DOHH2 (cell line): ENCODE measurements at regions not wholly inside any gene's neighbourhood (a gene's known extent, or its start where the extent isn't known, plus 50 kb on each side); places are given as distances from the start of the nearest gene placed in this dataset.

ENCODE experiments used
- H3F3A ChIP-seq: fragments of 200-600 bp; sonication (generic), shearing (Covaris generic); 2 replicates; pipeline ENCODE4 v1.6.0; 2016; ENCODE audit warnings: antibody characterized with exemption, mild to moderate bottlenecking; ENCODE audit not compliant: control insufficient read depth, insufficient read depth
- H3K27ac ChIP-seq: fragments of 200-600 bp; sonication (generic); 2 replicates; pipeline ENCODE4 v1.5.1; 2014; ENCODE audit warnings: low read depth, mild to moderate bottlenecking, low read length, moderate library complexity
- H3K27me3 ChIP-seq: fragments of 200-600 bp; sonication (generic); 2 replicates; pipeline ENCODE4 v1.6.1; 2014; ENCODE audit warnings: mild to moderate bottlenecking, low read length, mixed read lengths; ENCODE audit not compliant: control insufficient read depth
- H3K36me3 ChIP-seq: fragments of 200-600 bp; sonication (generic); 2 replicates; pipeline ENCODE4 v1.6.1; 2014; ENCODE audit warnings: mild to moderate bottlenecking, low read length, moderate library complexity, mixed read lengths; ENCODE audit not compliant: control insufficient read depth
- H3K4me1 ChIP-seq: fragments of 200-600 bp; sonication (generic); 2 replicates; pipeline ENCODE4 v1.6.1; 2014; ENCODE audit warnings: mild to moderate bottlenecking, low read length, mixed read lengths; ENCODE audit not compliant: control insufficient read depth
- H3K4me2 ChIP-seq: fragments of 200-600 bp; sonication (generic); 2 replicates; pipeline ENCODE4 v1.6.0; 2014; ENCODE audit warnings: mild to moderate bottlenecking, low read length, moderate library complexity
- H3K4me3 ChIP-seq: fragments of 200-600 bp; sonication (generic); 2 replicates; pipeline ENCODE4 v1.5.1; 2014; ENCODE audit warnings: mild to moderate bottlenecking, low read length, mixed read lengths
- H3K79me2 ChIP-seq: fragments of 200-600 bp; sonication (generic); 2 replicates; pipeline ENCODE4 v1.6.1; 2014; ENCODE audit warnings: mild to moderate bottlenecking, low read length, mixed read lengths; ENCODE audit not compliant: control insufficient read depth
- H3K9me2 ChIP-seq: fragments of 200-600 bp; sonication (generic); replicated peaks from 2 replicates; pipeline ENCODE4 v1.6.1; 2014; ENCODE audit warnings: mild to moderate bottlenecking, low read length, mixed read lengths; ENCODE audit not compliant: control insufficient read depth
- H3K9me3 ChIP-seq: fragments of 200-600 bp; sonication (generic); 2 replicates; pipeline ENCODE4 v1.6.1; 2014; ENCODE audit warnings: antibody characterized with exemption, low read length, mixed read lengths; ENCODE audit not compliant: control insufficient read depth, insufficient read depth
- H4K20me1 ChIP-seq: fragments of 200-600 bp; sonication (generic); 2 replicates; pipeline ENCODE4 v1.6.0; 2014; ENCODE audit warnings: low read depth, mild to moderate bottlenecking, antibody characterized with exemption, low read length, moderate library complexity; ENCODE audit not compliant: control insufficient read depth, insufficient read depth
- CTCF ChIP-seq: fragments of 200-600 bp; sonication (generic); IDR thresholded peaks from one replicate; pipeline ENCODE4 v1.5.1; 2014; ENCODE audit warnings: antibody characterized with exemption, mild to moderate bottlenecking, low read depth, low read length; ENCODE audit not compliant: poor library complexity, severe bottlenecking
- EZH2phosphoT487 ChIP-seq: fragments of 200-600 bp; sonication (generic); IDR thresholded peaks from 2 replicates; pipeline ENCODE4 v1.6.1; 2017; ENCODE audit warnings: borderline replicate concordance, mild to moderate bottlenecking, antibody characterized with exemption, low read length, moderate library complexity, mixed read lengths

DNA sequence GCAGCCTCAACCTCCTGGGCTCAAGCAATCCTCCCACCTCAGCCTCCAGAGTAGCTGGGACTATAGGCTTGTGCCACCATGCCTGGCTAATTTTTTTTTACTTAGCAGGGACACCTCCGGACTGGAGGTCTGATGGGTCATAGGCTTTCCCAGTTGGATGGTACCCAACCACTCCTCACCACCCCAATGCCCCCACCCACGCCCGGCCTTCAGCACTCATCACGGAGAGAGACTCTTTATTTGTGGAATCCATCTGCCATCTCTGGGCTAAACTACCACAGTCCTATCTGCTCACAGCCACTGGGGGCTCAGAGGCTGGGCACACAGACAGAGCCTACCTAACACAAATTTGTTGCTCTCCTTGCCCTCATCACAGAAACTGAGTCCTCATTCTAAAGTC is 58.3 kb upstream of the STXBP1 start:
- Histone ChIP-seq H3K79me2 (no peaks in the 10 kb centered on the region), H3K9me2 (no peaks in the 10 kb centered on the region), H3K27me3 (no peaks in the 10 kb centered on the region), H3K36me3 (no peaks in the 10 kb centered on the region), H3K4me3 (no peak overlapping the region), H3K27ac (no peak overlapping the region), H3K9me3 (no peaks in the 10 kb centered on the region), H3K4me1 (peaks cover 15% of the 10 kb centered on the region), H4K20me1 (no peaks in the 10 kb centered on the region; the same call in 1 of the 2 replicates), H3K4me2 (no peak overlapping the region), H3F3A (no peaks in the 10 kb centered on the region)
- TF ChIP-seq EZH2phosphoT487: no peak
- TF ChIP-seq CTCF: no peak

DNA sequence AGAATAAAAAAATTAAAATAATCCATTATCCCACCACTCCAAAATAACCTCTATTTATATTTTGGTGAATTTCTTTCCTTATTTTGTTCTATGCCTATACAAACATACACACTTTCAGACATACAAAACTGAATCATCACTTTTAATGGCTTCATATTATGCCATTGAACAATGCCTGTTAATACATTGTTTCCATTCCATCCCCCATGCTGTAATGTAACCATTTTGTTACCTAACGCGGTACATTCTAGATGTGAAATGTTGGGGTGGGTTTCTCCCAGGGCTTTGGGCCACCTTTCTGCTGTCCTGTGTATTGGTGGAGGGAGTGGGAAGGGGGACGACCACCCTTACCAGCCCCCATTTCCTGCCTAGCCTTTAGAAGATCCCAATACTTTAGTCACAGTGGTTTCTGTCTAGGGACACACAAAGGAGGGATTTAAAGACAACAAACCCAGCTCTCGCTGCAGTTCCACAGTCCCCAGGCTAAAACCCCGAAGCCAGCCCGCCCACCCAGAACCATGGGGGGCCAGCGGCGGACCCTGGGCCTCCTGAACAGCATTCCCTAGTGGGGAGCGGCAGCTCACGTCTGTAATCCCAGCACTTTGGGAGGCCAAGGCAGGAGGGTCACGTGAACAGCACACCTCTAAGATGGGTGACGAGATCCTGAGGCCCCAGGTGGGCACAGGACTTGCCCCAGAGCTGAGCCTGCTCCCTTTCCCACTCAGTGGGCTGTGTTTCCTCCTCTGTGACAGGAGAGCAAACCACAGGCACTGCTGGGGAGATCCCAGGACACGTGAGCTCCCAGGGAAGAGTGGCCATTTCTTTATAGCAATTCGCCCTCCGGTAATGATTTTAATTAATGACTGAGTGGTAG is 56.9 kb upstream of the STXBP1 start:
- Histone ChIP-seq H3K4me1 (peaks cover 15% of the 10 kb centered on the region), H3K27ac (no peak overlapping the region), H3K36me3 (no peaks in the 10 kb centered on the region), H3F3A (no peaks in the 10 kb centered on the region), H3K4me2 (no peak overlapping the region), H3K9me3 (no peaks in the 10 kb centered on the region), H4K20me1 (no peaks in the 10 kb centered on the region; the same call in 1 of the 2 replicates), H3K27me3 (no peaks in the 10 kb centered on the region), H3K79me2 (no peaks in the 10 kb centered on the region), H3K9me2 (no peaks in the 10 kb centered on the region), H3K4me3 (no peak overlapping the region)
- TF ChIP-seq CTCF (no peak), EZH2phosphoT487 (no peak)

GRCh38 chr9:127555840-127556820 is 55.9 kb upstream of the STXBP1 start:
- no peaks in the 10 kb centered on the region for H3K9me2 ChIP-seq
- no peaks in the 10 kb centered on the region for H3K36me3 ChIP-seq
- no peak for TF ChIP-seq CTCF
- no peak for TF ChIP-seq EZH2phosphoT487
- H3K27ac ChIP-seq: no peak overlapping the region
- H3K4me1 ChIP-seq: peaks cover 15% of the 10 kb centered on the region
- H3K9me3 ChIP-seq: no peaks in the 10 kb centered on the region
- H3K4me2 ChIP-seq: peak overlapping the region; percentile 8; the same call in 1 of the 2 replicates
- H3K4me3 ChIP-seq: no peak overlapping the region
- H3K79me2 ChIP-seq: no peaks in the 10 kb centered on the region
- peaks cover 5% of the 10 kb centered on the region for H3K27me3 ChIP-seq
- no peaks in the 10 kb centered on the region for H3F3A ChIP-seq
- no peaks in the 10 kb centered on the region; the same call in 1 of the 2 replicates for H4K20me1 ChIP-seq
